ENCODE measurements at regions not wholly inside any gene's neighbourhood (a gene's known extent, or its start where the extent isn't known, plus 50 kb on each side); places are given as distances from the start of the nearest gene placed in this dataset.
"Not testable (repeated sequence)": the region's sequence is repeated elsewhere in the genome, so short reads cannot be mapped to it uniquely, and the experiment has no call there.

GRCh38 chr6:2579241-2579761, 171.4 kb downstream of the MYLK4 start:
- H3K4me3 Mint-ChIP-seq, result no peak overlapping the region
- H3K36me3 Mint-ChIP-seq, result peaks cover 1% of the 10 kb centered on the region
- no peak overlapping the region for H3K27ac Mint-ChIP-seq
- peaks cover 0 to 7% (median 7%) of the 10 kb centered on the region in 3 donors for H3K9me3 Mint-ChIP-seq
- no peaks in the 10 kb centered on the region for H3K4me1 Mint-ChIP-seq
- peaks cover 5% of the 10 kb centered on the region for H3K27me3 Mint-ChIP-seq

- Mint-ChIP-seq H3K27me3 (peaks cover 5% of the 10 kb centered on the region), H3K4me1 (no peaks in the 10 kb centered on the region)
Measured at GRCh38 chr6:2578767-2579166, 172.0 kb downstream of the MYLK4 start.

GRCh38 chr6:2576499-2576898, 174.2 kb downstream of the MYLK4 start:
- Mint-ChIP-seq H3K9me3 (peaks cover 0 to 16% (median 6%) of the 10 kb centered on the region in 3 donors), H3K27ac (no peak overlapping the region), H3K4me3 (no peak overlapping the region), H3K36me3 (peaks cover 1% of the 10 kb centered on the region), H3K27me3 (peaks cover 6% of the 10 kb centered on the region), H3K4me1 (no peaks in the 10 kb centered on the region)

More at GRCh38 chr6:2578767-2579166, 172.0 kb downstream of the MYLK4 start:
- peaks cover 0 to 12% (median 4%) of the 10 kb centered on the region in 3 donors for H3K9me3 Mint-ChIP-seq
- H3K27ac Mint-ChIP-seq, result no peak overlapping the region
- peaks cover 1% of the 10 kb centered on the region for H3K36me3 Mint-ChIP-seq
- no peak overlapping the region for H3K4me3 Mint-ChIP-seq

- Mint-ChIP-seq H3K9me3 (peaks cover 5 to 16% (median 6%) of the 10 kb centered on the region in 3 donors), H3K27me3 (peaks cover 6% of the 10 kb centered on the region), H3K4me3 (no peak overlapping the region), H3K36me3 (peaks cover 1% of the 10 kb centered on the region), H3K27ac (no peak overlapping the region), H3K4me1 (no peaks in the 10 kb centered on the region)
Measured at GRCh38 chr6:2575236-2575635, 175.5 kb downstream of the MYLK4 start.

GRCh38 chr6:2569420-2569819, 181.3 kb downstream of the MYLK4 start:
- H3K27ac Mint-ChIP-seq, H3K4me1 Mint-ChIP-seq, H3K4me3 Mint-ChIP-seq, H3K27me3 Mint-ChIP-seq, H3K36me3 Mint-ChIP-seq: not testable (repeated sequence)
- H3K9me3 Mint-ChIP-seq, result peaks cover 8 to 21% (median 11%) of the 10 kb centered on the region in 3 donors

GRCh38 chr6:2566048-2566447, 184.7 kb downstream of the MYLK4 start:
- Mint-ChIP-seq H3K27ac (no peak overlapping the region), H3K4me3 (no peak overlapping the region), H3K9me3 (peaks cover 6 to 11% (median 6%) of the 10 kb centered on the region in 3 donors), H3K4me1 (peaks cover 0 to 9% (median 3%) of the 10 kb centered on the region in 3 donors), H3K27me3 (peaks cover 10% of the 10 kb centered on the region), H3K36me3 (no peaks in the 10 kb centered on the region)

- H3K4me3 Mint-ChIP-seq, result no peak overlapping the region
- H3K4me1 Mint-ChIP-seq, result peaks cover 0 to 9% (median 3%) of the 10 kb centered on the region in 3 donors
- no peaks in the 10 kb centered on the region for H3K36me3 Mint-ChIP-seq
- H3K27me3 Mint-ChIP-seq, result peaks cover 11% of the 10 kb centered on the region
- H3K27ac Mint-ChIP-seq, result no peak overlapping the region
- peaks cover 5 to 11% (median 6%) of the 10 kb centered on the region in 3 donors for H3K9me3 Mint-ChIP-seq
Measured at GRCh38 chr6:2565499-2565898, 185.2 kb downstream of the MYLK4 start.

GRCh38 chr6:2563635-2564034, 187.1 kb downstream of the MYLK4 start:
- H3K9me3 Mint-ChIP-seq, result peaks cover 0 to 8% (median 0%) of the 10 kb centered on the region in 3 donors
- peaks cover 0 to 9% (median 3%) of the 10 kb centered on the region in 3 donors for H3K4me1 Mint-ChIP-seq
- peaks cover 11% of the 10 kb centered on the region for H3K27me3 Mint-ChIP-seq
- H3K27ac Mint-ChIP-seq, result no peak overlapping the region
- no peak overlapping the region for H3K4me3 Mint-ChIP-seq
- H3K36me3 Mint-ChIP-seq, result no peaks in the 10 kb centered on the region

GRCh38 chr6:2562721-2563451, 187.8 kb downstream of the MYLK4 start:
- peaks cover 0 to 2% (median 0%) of the 10 kb centered on the region in 3 donors for H3K9me3 Mint-ChIP-seq
- H3K4me3 Mint-ChIP-seq, result no peak overlapping the region
- H3K36me3 Mint-ChIP-seq, result no peaks in the 10 kb centered on the region
- peaks cover 0 to 9% (median 3%) of the 10 kb centered on the region in 3 donors for H3K4me1 Mint-ChIP-seq
- H3K27ac Mint-ChIP-seq, result no peak overlapping the region
- peaks cover 11% of the 10 kb centered on the region for H3K27me3 Mint-ChIP-seq

- Mint-ChIP-seq H3K27me3 (peaks cover 11% of the 10 kb centered on the region), H3K27ac (no peak overlapping the region), H3K36me3 (no peaks in the 10 kb centered on the region), H3K4me1 (peaks cover 0 to 9% (median 3%) of the 10 kb centered on the region in 3 donors), H3K4me3 (no peak overlapping the region), H3K9me3 (no peaks in the 10 kb centered on the region)
Measured at GRCh38 chr6:2560917-2561698, 189.6 kb downstream of the MYLK4 start.

- Mint-ChIP-seq H3K27me3 (peaks cover 13% of the 10 kb centered on the region), H3K36me3 (no peaks in the 10 kb centered on the region), H3K4me3 (no peak overlapping the region), H3K27ac (no peak overlapping the region), H3K4me1 (peaks cover 0 to 9% (median 3%) of the 10 kb centered on the region in 3 donors), H3K9me3 (no peaks in the 10 kb centered on the region)
Measured at GRCh38 chr6:2560140-2560818, 190.4 kb downstream of the MYLK4 start.

- Mint-ChIP-seq H3K4me3 (no peak overlapping the region), H3K27me3 (peaks cover 14% of the 10 kb centered on the region), H3K36me3 (no peaks in the 10 kb centered on the region), H3K9me3 (no peaks in the 10 kb centered on the region), H3K4me1 (peaks cover 0 to 6% (median 3%) of the 10 kb centered on the region in 3 donors), H3K27ac (no peak overlapping the region)
Measured at GRCh38 chr6:2558861-2559801, 191.6 kb downstream of the MYLK4 start.

- Mint-ChIP-seq H3K27me3 (peaks cover 16% of the 10 kb centered on the region), H3K4me1 (no peaks in the 10 kb centered on the region)
Measured at GRCh38 chr6:2558098-2558680, 192.5 kb downstream of the MYLK4 start.

More at GRCh38 chr6:2558098-2558680, 192.5 kb downstream of the MYLK4 start:
- Mint-ChIP-seq H3K4me3 (no peak overlapping the region), H3K27ac (no peak overlapping the region), H3K36me3 (no peaks in the 10 kb centered on the region), H3K9me3 (no peaks in the 10 kb centered on the region)

All from IgD-negative memory B cell (primary cell).